Muscle of leg (tissue), 3 donors: ENCODE measurements at regions not wholly inside any gene's neighbourhood (a gene's known extent, or its start where the extent isn't known, plus 50 kb on each side); places are given as distances from the start of the nearest gene placed in this dataset.

Experiments used
- DNase-seq: peaks from one replicate; pipeline ENCODE4 v3.0.0; 2013
- H3K27ac ChIP-seq: one replicate; pipeline ENCODE4 v1.5.1; 2013; ENCODE audit warnings: mild to moderate bottlenecking, low read length, control low read depth
- H3K27me3 ChIP-seq: one replicate; pipeline ENCODE4 v1.6.1; 2013; ENCODE audit warnings: low read length; ENCODE audit not compliant: control insufficient read depth, insufficient read depth
- H3K36me3 ChIP-seq: one replicate; pipeline ENCODE4 v1.6.1; 2013; ENCODE audit warnings: low read length; ENCODE audit not compliant: control insufficient read depth, insufficient read depth
- H3K4me1 ChIP-seq: one replicate; pipeline ENCODE4 v1.6.1; 2013; ENCODE audit warnings: low read length; ENCODE audit not compliant: control insufficient read depth, insufficient read depth
- H3K4me3 ChIP-seq: one replicate; pipeline ENCODE4 v1.5.1; 2013; ENCODE audit warnings: low read length, control low read depth
- H3K9me3 ChIP-seq: replicated peaks from 2 replicates; pipeline ENCODE4 v1.6.1; 2013; ENCODE audit warnings: low read depth, low read length; ENCODE audit not compliant: control insufficient read depth
- WGBS: methylation state at CpG from one replicate; pipeline ENCODE4 v1.1.5; 2013; ENCODE audit warnings: missing lambda C conversion rate; ENCODE audit not compliant: insufficient coverage; 5-methylcytosine and 5-hydroxymethylcytosine counted together

DNA sequence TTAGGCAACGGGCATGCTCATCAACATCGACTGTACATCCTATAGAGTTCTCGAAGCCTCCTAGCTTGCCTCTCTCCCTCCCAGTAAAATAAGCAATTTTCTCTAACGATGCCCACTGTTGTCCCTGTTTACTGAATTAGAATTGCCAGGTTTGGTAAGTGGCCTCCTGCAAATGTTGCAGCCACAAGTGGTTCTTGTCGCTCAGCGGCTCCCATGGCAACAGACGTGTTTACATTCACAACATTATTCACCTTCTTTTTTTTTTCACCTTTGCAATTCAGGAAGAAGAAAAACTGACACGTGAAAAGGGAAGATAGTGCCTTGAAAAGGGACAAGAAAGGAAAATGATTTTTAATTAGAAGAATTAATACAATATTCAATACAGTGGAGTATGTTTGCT, 100.9 kb upstream of the PKP2 start:
- no peaks in the 10 kb centered on the region for H3K27me3 ChIP-seq
- 70% methylated on average over 4 of the region's 8 CpGs for WGBS
- no peaks in the 10 kb centered on the region for H3K36me3 ChIP-seq
- no peak for DNase-seq
- H3K9me3 ChIP-seq: no peaks in the 10 kb centered on the region
- no peak overlapping the region for H3K27ac ChIP-seq
- H3K4me1 ChIP-seq: no peaks in the 10 kb centered on the region
- H3K4me3 ChIP-seq: no peak overlapping the region

DNA sequence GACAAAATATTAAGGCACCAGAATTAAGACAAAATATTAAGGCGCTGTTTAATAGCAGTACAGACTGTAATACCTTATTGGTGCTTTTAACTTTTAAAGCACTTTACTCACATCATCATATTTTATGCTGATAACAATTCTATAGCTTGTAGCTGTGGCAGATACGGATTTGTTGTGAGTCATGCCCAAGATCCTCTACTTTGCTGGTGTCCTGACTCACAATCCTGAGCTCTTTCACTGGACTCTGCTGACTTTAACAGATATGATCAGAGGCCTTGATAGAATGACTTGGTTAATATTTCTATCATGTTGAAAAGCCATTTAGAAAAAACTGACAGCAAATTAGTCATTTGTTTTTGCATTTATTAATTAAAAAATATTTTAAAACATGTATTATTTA, 99.0 kb upstream of the PKP2 start:
- H3K4me1 ChIP-seq: no peaks in the 10 kb centered on the region
- 20% methylated on average over 1 of the region's 2 CpGs for WGBS
- H3K27ac ChIP-seq: no peak overlapping the region
- H3K36me3 ChIP-seq: no peaks in the 10 kb centered on the region
- DNase-seq: no peak
- H3K27me3 ChIP-seq: no peaks in the 10 kb centered on the region
- H3K9me3 ChIP-seq: no peaks in the 10 kb centered on the region
- no peak overlapping the region for H3K4me3 ChIP-seq

DNA sequence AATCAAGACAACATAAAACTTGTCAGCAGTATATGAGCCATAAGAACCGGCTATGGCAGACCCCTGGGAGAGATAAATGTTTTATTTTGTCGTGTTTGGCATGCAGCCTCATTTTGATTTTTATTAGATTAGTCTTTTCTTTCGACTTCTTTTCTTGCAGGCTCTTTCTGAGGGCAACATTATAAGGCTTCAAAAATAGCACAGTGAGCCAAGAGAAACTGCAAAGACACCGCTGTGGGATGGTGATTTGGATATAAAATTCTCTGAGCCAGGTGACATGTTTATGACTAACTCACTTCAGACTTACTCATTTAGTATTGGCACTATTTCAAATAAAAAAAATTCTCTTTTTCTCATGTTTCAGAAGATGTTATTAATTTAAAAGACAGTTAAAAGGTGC, 96.8 kb upstream of the PKP2 start:
- Histone ChIP-seq H3K27me3 (no peaks in the 10 kb centered on the region), H3K36me3 (no peaks in the 10 kb centered on the region), H3K9me3 (no peaks in the 10 kb centered on the region), H3K4me1 (no peaks in the 10 kb centered on the region), H3K4me3 (no peak overlapping the region), H3K27ac (no peak overlapping the region)
- no peak for DNase-seq
- no CpG with 5 or more reads among the region's 4 CpGs for WGBS

DNA sequence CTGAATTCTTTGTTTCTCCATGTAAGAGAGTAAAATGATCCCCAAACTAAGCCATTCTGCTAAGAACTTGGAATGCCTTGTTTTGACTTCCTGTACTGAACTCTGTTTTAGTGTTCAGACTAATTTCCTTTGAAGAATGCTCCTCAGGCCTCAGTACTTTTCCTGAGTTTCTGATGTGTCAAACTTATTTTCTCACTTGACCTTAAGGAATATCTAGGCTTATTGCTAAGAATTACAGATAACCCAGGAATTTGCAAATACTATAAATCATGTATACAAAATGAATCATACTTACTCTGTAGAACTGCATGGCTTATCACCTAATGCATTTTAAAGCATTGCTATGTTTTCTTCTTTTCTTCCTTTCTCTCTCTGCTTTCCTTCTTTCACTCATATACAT, 93.1 kb upstream of the PKP2 start:
- H3K27ac ChIP-seq: no peak overlapping the region
- no peak overlapping the region for H3K4me3 ChIP-seq
- no peak for DNase-seq
- H3K36me3 ChIP-seq: no peaks in the 10 kb centered on the region
- no peaks in the 10 kb centered on the region for H3K27me3 ChIP-seq
- H3K9me3 ChIP-seq: no peaks in the 10 kb centered on the region
- H3K4me1 ChIP-seq: no peaks in the 10 kb centered on the region

DNA sequence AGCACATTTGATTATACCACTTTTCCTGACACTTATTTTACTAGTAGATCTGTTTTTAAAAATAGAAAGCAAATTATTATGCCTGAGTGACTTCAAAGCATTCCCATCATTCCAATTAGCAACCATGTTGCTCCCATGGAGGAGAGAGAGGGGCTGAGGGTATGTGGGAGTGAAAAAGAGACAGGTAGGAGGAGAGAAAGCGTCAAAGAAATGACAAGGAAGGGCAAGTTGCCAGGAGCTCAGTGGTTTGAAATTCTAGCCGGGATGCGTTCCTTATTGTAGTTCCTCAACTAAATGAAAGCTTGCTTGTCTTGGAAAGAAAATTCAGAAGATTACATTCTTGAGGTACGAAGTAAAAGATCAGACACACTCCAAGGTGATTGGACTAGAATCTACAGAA, 92.4 kb upstream of the PKP2 start:
- Histone ChIP-seq H3K27ac (no peak overlapping the region), H3K36me3 (no peaks in the 10 kb centered on the region), H3K4me1 (no peaks in the 10 kb centered on the region), H3K9me3 (no peaks in the 10 kb centered on the region), H3K4me3 (no peak overlapping the region), H3K27me3 (no peaks in the 10 kb centered on the region)
- DNase-seq: no peak
- 56% methylated on average over 3 of the region's 4 CpGs for WGBS

DNA sequence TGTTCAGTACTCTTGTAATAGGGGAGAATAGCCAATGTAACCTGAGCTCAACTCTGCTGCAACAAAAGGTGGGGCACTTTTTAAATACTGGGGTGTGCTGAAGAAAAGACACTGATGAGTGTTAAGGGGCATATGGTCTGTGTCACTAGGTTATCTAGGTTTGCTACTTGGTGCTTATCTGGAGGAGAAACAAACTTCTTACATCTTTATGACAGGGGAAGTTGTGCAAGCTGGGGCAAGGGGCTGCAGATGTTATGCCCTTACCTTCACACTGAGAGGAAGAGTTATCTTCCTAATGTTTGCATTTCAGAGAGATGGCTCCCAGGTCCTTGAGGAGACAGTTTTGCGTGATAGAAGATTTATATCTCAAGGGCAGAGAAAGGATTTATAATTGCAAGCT, 90.9 kb upstream of the PKP2 start:
- Histone ChIP-seq H3K27me3 (no peaks in the 10 kb centered on the region), H3K9me3 (no peaks in the 10 kb centered on the region), H3K4me1 (no peaks in the 10 kb centered on the region), H3K36me3 (no peaks in the 10 kb centered on the region), H3K4me3 (no peak overlapping the region), H3K27ac (no peak overlapping the region)
- no peak for DNase-seq
- WGBS: 50% methylated on average over 1 of the region's 1 CpG

DNA sequence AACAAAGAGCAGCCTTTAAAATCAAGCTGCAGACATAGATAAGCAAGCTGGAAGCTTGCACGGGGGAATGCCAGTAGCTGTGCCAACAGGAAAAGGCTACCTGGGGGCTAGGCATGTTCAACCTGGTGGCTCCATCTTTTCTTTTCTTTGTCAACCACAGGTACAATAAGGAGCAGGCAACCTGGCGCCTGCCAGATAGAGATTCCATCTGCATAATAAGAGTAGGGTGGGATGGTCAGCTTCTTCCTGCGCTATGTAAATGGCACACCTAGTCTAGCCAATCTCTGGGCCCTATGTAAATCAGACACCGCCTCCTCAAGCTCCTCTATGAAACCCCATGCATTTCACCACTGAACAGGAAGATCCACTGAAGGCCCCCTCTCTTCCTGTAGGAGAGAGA, 87.4 kb upstream of the PKP2 start:
- H3K27ac ChIP-seq: no peak overlapping the region
- H3K36me3 ChIP-seq: no peaks in the 10 kb centered on the region
- no peak for DNase-seq
- H3K27me3 ChIP-seq: no peaks in the 10 kb centered on the region
- H3K4me3 ChIP-seq: no peak overlapping the region
- no peaks in the 10 kb centered on the region for H3K9me3 ChIP-seq
- H3K4me1 ChIP-seq: no peaks in the 10 kb centered on the region
- WGBS: 14% methylated on average over 1 of the region's 4 CpGs

DNA sequence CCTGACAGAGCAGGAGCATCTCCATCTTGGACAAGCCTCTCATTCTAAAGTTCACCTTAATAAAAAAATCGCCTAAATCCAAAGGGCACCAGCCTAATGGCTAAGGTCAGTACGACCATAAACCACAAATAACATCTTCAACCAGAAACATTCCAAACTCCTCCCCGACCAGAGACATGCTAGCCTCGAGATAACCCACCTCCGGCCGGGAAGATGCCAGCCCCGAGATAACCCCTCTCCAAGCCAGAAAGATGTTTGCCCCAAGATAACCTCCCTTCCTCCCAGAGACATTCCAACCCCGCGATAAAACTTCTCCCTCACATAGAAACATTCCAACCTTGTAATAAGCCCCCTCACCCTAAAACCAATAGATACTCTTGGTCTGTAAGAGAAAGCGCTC, 86.8 kb upstream of the PKP2 start:
- Histone ChIP-seq H3K4me3 (no peak overlapping the region), H3K36me3 (no peaks in the 10 kb centered on the region), H3K4me1 (no peaks in the 10 kb centered on the region), H3K27me3 (no peaks in the 10 kb centered on the region), H3K27ac (no peak overlapping the region), H3K9me3 (no peaks in the 10 kb centered on the region)
- no peak for DNase-seq
- 34% methylated on average over 9 of the region's 10 CpGs for WGBS

DNA sequence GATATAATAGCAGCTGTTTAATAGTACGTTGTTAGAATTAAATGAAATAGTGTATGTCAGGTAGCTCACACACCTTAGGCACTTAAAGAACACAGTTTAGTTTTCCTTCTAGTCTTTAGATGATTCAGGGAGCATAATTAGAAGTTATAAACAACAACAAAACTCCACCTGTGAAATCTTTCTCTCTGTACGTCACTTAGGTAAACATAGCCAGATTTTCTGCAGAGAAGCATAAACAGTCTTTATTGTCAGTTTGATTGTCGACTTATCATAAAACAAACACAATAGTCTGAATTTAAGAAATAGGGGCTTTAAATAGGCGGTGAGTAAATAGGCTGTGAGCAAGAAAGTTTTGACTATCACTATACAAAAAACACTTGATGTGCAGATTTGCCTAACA, 84.6 kb upstream of the PKP2 start:
- Histone ChIP-seq H3K4me1 (no peaks in the 10 kb centered on the region), H3K36me3 (no peaks in the 10 kb centered on the region), H3K27me3 (no peaks in the 10 kb centered on the region), H3K4me3 (no peak overlapping the region), H3K9me3 (no peaks in the 10 kb centered on the region), H3K27ac (no peak overlapping the region)
- no peak for DNase-seq
- WGBS: no CpG with 5 or more reads among the region's 4 CpGs

DNA sequence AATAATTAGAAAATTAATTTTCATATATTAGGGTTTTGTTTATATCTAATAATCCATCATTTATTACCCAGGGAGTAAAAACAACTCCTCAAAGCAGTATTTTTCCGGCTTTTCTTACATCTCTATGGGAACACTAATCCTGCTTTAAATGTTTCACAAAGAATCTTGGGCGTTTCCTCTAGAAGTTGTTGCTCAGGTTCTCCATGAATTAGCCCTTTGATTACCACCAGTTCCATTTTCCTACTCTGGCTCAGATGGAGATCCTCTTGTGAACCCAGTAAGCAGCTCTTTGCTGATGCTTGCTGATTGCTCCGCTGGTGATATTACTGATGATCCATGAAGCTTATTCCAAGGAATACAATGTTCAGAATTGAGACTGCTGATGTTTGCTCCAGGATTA, 78.5 kb upstream of the PKP2 start:
- 87% methylated on average over 2 of the region's 3 CpGs for WGBS
- no peaks in the 10 kb centered on the region for H3K36me3 ChIP-seq

DNA sequence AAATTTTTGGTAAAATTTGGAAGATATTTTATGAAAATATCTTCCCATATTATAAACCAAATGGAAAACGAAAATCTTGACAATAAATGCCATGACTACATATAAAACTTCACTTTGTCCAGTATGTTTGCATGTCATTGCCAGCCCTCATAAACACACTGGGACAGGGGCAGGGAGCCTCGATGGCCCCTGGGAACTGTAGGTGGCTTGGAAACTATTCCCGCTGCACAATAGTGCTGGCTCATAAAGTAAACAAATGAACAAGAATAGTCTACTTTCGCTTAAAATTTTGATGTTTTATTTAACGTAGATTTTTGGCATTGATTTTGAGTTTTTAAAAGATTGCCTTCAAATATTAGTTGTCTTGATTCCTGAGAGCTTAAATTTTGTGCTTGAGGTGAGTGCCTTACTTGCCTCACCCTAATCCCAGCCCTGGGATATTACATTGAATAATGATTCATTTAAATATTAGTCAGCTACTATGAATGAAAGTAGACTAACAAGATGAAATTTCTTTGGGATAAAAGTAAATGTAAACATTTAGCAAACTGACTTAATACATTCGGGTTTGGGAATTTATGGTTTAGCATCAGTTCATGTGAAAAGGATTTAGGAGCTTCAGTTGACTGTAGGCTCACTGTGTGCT, 74.0 kb upstream of the PKP2 start:
- H3K4me3 ChIP-seq: no peak overlapping the region
- DNase-seq: no peak
- 80% methylated on average over 1 of the region's 6 CpGs for WGBS

More for the DNA sequence above, 78.5 kb upstream of the PKP2 start:
- H3K27me3 ChIP-seq: no peaks in the 10 kb centered on the region
- H3K4me1 ChIP-seq: no peaks in the 10 kb centered on the region
- no peak overlapping the region for H3K4me3 ChIP-seq
- no peaks in the 10 kb centered on the region for H3K9me3 ChIP-seq
- no peak for DNase-seq
- no peak overlapping the region for H3K27ac ChIP-seq

More for the DNA sequence above, 74.0 kb upstream of the PKP2 start:
- H3K36me3 ChIP-seq: no peaks in the 10 kb centered on the region
- no peak overlapping the region for H3K27ac ChIP-seq
- no peaks in the 10 kb centered on the region for H3K9me3 ChIP-seq
- no peaks in the 10 kb centered on the region for H3K4me1 ChIP-seq
- no peaks in the 10 kb centered on the region for H3K27me3 ChIP-seq
